Natural killer cell (primary cell): ENCODE measurements at regions not wholly inside any gene's neighbourhood (a gene's known extent, or its start where the extent isn't known, plus 50 kb on each side); places are given as distances from the start of the nearest gene placed in this dataset.
"Not testable (repeated sequence)": the region's sequence is repeated elsewhere in the genome, so short reads cannot be mapped to it uniquely, and the experiment has no call there.

ENCODE experiments used
- ATAC-seq, 3 donors: fragments of 150-1000 bp in 2 of 3; fragments of 200-7000 bp in 1 of 3; cut with Tn5 transposase; 1 replicate in 1 of 3; 2 replicates in 2 of 3; pipeline ENCODE4 v1.10.0; 2021; ENCODE audit warnings: mild to moderate bottlenecking in 2 of 3, moderate library complexity in 2 of 3
- DNase-seq, 2 donors: peaks; one replicate each; pipeline versions ENCODE4 v3.0.0 to v3.0.0-alpha.2; 2013 to 2021; ENCODE audit warnings: mixed read lengths in 1 of 2
- H3K27ac ChIP-seq: one replicate; pipeline ENCODE4 v1.5.1; 2013; ENCODE audit warnings: mild to moderate bottlenecking, low read length
- H3K27me3 ChIP-seq: one replicate; pipeline ENCODE4 v1.6.1; 2013; ENCODE audit warnings: low read length; ENCODE audit not compliant: control insufficient read depth, insufficient read depth
- H3K36me3 ChIP-seq: one replicate; pipeline ENCODE4 v1.6.1; 2013; ENCODE audit warnings: low read length; ENCODE audit not compliant: control insufficient read depth, insufficient read depth
- H3K4me1 ChIP-seq: one replicate; pipeline ENCODE4 v1.6.1; 2013; ENCODE audit warnings: low read length; ENCODE audit not compliant: control insufficient read depth, insufficient read depth
- H3K4me3 ChIP-seq: one replicate; pipeline ENCODE4 v1.5.1; 2013; ENCODE audit warnings: low read length
- H3K9me3 ChIP-seq: one replicate; pipeline ENCODE4 v1.6.1; 2013; ENCODE audit warnings: low read length; ENCODE audit not compliant: control insufficient read depth, insufficient read depth
- H3K27ac Mint-ChIP-seq, 2 donors: one replicate each; pipeline ENCODE4 v1.8.0; 2022; ENCODE audit warnings: mild to moderate bottlenecking in 2 of 2, mixed read lengths in 2 of 2, moderate library complexity in 1 of 2
- H3K27me3 Mint-ChIP-seq, 2 donors: one replicate each; pipeline ENCODE4 v1.8.0; 2022; ENCODE audit warnings: low read depth in 2 of 2, mixed read lengths in 2 of 2
- H3K36me3 Mint-ChIP-seq: one replicate; pipeline ENCODE4 v1.8.0; 2022; ENCODE audit warnings: mixed read lengths
- H3K4me1 Mint-ChIP-seq, 2 donors: one replicate each; pipeline ENCODE4 v1.8.0; 2022; ENCODE audit warnings: mixed read lengths in 2 of 2
- H3K4me3 Mint-ChIP-seq: one replicate; pipeline ENCODE4 v1.8.0; 2022; ENCODE audit warnings: mild to moderate bottlenecking, moderate library complexity, mixed read lengths
- H3K9me3 Mint-ChIP-seq, 2 donors: one replicate each; pipeline ENCODE4 v1.8.0; 2022; ENCODE audit warnings: mixed read lengths in 2 of 2
- CTCF ChIP-seq: fragments of 200-600 bp; IDR thresholded peaks from one replicate; pipeline ENCODE4 v1.8.0; 2022; ENCODE audit warnings: antibody characterized with exemption
- WGBS: methylation state at CpG from one replicate; pipeline ENCODE4 v1.1.7; 2013; ENCODE audit warnings: missing lambda C conversion rate; ENCODE audit not compliant: insufficient coverage; 5-methylcytosine and 5-hydroxymethylcytosine counted together
- intact Hi-C: fragments of 100-400 bp; cut with micrococcal nuclease; formaldehyde crosslinking; loops from one replicate; pipeline ENCODE4 v1.14.2; 2022

- H3K9me3 Mint-ChIP-seq, result peaks cover 15 to 29% of the 10 kb centered on the region in 2 donors
- ATAC-seq, result no peak
- no peaks in the 10 kb centered on the region for H3K4me1 Mint-ChIP-seq
- no peak for DNase-seq
- intact Hi-C loops, result no loop called here
- Histone ChIP-seq H3K27ac (no peak overlapping the region), H3K27me3 (no peaks in the 10 kb centered on the region), H3K4me1 (no peaks in the 10 kb centered on the region), H3K9me3 (peaks cover 4% of the 10 kb centered on the region), H3K36me3 (no peaks in the 10 kb centered on the region), H3K4me3 (no peak overlapping the region)
- H3K27ac Mint-ChIP-seq, result no peak overlapping the region
- TF ChIP-seq CTCF, result no peak
- H3K36me3 Mint-ChIP-seq, result peaks cover 6% of the 10 kb centered on the region
- no peaks in the 10 kb centered on the region for H3K27me3 Mint-ChIP-seq
- H3K4me3 Mint-ChIP-seq, result no peak overlapping the region
These were observed 770.7 kb upstream of the NXPH2 start for GRCh38 chr2:139550873-139551272.

- ATAC-seq (no peak), DNase-seq (no peak)
- Histone ChIP-seq H3K4me3 (no peak overlapping the region), H3K36me3 (no peaks in the 10 kb centered on the region), H3K9me3 (peaks cover 4% of the 10 kb centered on the region), H3K27ac (no peak overlapping the region), H3K27me3 (no peaks in the 10 kb centered on the region), H3K4me1 (no peaks in the 10 kb centered on the region)
- peaks cover 14 to 26% of the 10 kb centered on the region in 2 donors for H3K9me3 Mint-ChIP-seq
- no peak for TF ChIP-seq CTCF
- H3K36me3 Mint-ChIP-seq, result peaks cover 6% of the 10 kb centered on the region
- no peak overlapping the region for H3K27ac Mint-ChIP-seq
- intact Hi-C loops, result no loop called here
- H3K4me1 Mint-ChIP-seq, result no peaks in the 10 kb centered on the region
- WGBS, result no CpG with 5 or more reads among the region's 1 CpG
- H3K4me3 Mint-ChIP-seq, result no peak overlapping the region
- no peaks in the 10 kb centered on the region for H3K27me3 Mint-ChIP-seq
These were observed 770.2 kb upstream of the NXPH2 start for GRCh38 chr2:139550341-139550740.

- Mint-ChIP-seq H3K36me3 (peaks cover 10% of the 10 kb centered on the region), H3K4me3 (no peak overlapping the region), H3K9me3 (peaks cover 14 to 29% of the 10 kb centered on the region in 2 donors), H3K4me1 (no peaks in the 10 kb centered on the region), H3K27me3 (no peaks in the 10 kb centered on the region), H3K27ac (no peak overlapping the region)
- H3K4me1 ChIP-seq, result no peaks in the 10 kb centered on the region
- ATAC-seq (no peak), DNase-seq (no peak)
- no peak overlapping the region for H3K27ac ChIP-seq
- H3K27me3 ChIP-seq, result no peaks in the 10 kb centered on the region
- 80% methylated on average over 3 of the region's 3 CpGs for WGBS
- peaks cover 9% of the 10 kb centered on the region for H3K9me3 ChIP-seq
- H3K36me3 ChIP-seq, result no peaks in the 10 kb centered on the region
- TF ChIP-seq CTCF, result no peak
- no peak overlapping the region for H3K4me3 ChIP-seq
- intact Hi-C loops, result no loop called here
These were observed 764.1 kb upstream of the NXPH2 start for GRCh38 chr2:139544186-139544851.

- H3K36me3 ChIP-seq, H3K27me3 Mint-ChIP-seq, DNase-seq, H3K4me3 ChIP-seq, H3K27me3 ChIP-seq, H3K4me1 ChIP-seq, H3K4me1 Mint-ChIP-seq, H3K27ac ChIP-seq, H3K4me3 Mint-ChIP-seq, ATAC-seq, intact Hi-C loops, H3K27ac Mint-ChIP-seq, H3K36me3 Mint-ChIP-seq: not testable (repeated sequence)
- peaks cover 8 to 17% of the 10 kb centered on the region in 2 donors for H3K9me3 Mint-ChIP-seq
- WGBS, result 94% methylated on average over 17 of the region's 21 CpGs
- peaks cover 11% of the 10 kb centered on the region for H3K9me3 ChIP-seq
These were observed 758.3 kb upstream of the NXPH2 start for GRCh38 chr2:139538332-139539020.
